Caco-2 (cell line): ENCODE measurements at regions not wholly inside any gene's neighbourhood (a gene's known extent, or its start where the extent isn't known, plus 50 kb on each side); places are given as distances from the start of the nearest gene placed in this dataset.
"Not testable (repeated sequence)": the region's sequence is repeated elsewhere in the genome, so short reads cannot be mapped to it uniquely, and the experiment has no call there.

ENCODE experiments used
- BruUV-seq: library from RNA; stranded (reverse); fragments of 400-500 nt; replicated peaks from 2 replicates; lab custom pipeline; 2021; lab: Mats Ljungman, UMichigan
- CTCF ChIA-PET: fragments of 300-600 bp; sonication (Branson Sonifier 250); formaldehyde crosslinking; loops from one replicate; lab custom pipeline; 2022; ENCODE audit warnings: antibody characterized with exemption; lab: Charles Lee
- POLR2A ChIA-PET: fragments of 300-600 bp; sonication (Branson Sonifier 250); formaldehyde crosslinking; loops from one replicate; lab custom pipeline; 2022; ENCODE audit warnings: antibody characterized with exemption; lab: Charles Lee
- DNase-seq, 2 experiments: peaks; one replicate each; pipeline versions ENCODE4 v3.0.0 to v3.0.0-alpha.2; 2020 to 2022
- H3K27me3 ChIP-seq: replicated peaks from 2 replicates; pipeline ENCODE4 v1.6.0; 2011; ENCODE audit warnings: low read length; ENCODE audit not compliant: control insufficient read depth, insufficient read depth
- H3K36me3 ChIP-seq: 2 replicates; pipeline ENCODE4 v1.5.1; 2011; ENCODE audit warnings: low read length; ENCODE audit not compliant: control insufficient read depth, insufficient read depth
- H3K4me1 ChIP-seq: fragments of 250-450 bp; sonication (Bioruptor Pico); 2 replicates; pipeline ENCODE4 v1.5.1; 2020; ENCODE audit warnings: mild to moderate bottlenecking
- H3K4me3 ChIP-seq: 2 replicates; pipeline ENCODE4 v1.5.1; 2011; ENCODE audit warnings: low read depth, mild to moderate bottlenecking, control low read depth, low read length
- H3K9me3 ChIP-seq: fragments of 250-450 bp; sonication (Bioruptor Pico); 2 replicates; pipeline ENCODE4 v1.5.1; 2020; ENCODE audit warnings: mild to moderate bottlenecking, moderate library complexity
- H3K27ac Mint-ChIP-seq: one replicate; pipeline ENCODE4 v1.8.0; 2022; ENCODE audit warnings: mixed read lengths; ENCODE audit not compliant: unreplicated experiment
- H3K27me3 Mint-ChIP-seq: one replicate; pipeline ENCODE4 v1.8.0; 2022; ENCODE audit warnings: mixed read lengths; ENCODE audit not compliant: insufficient read depth, unreplicated experiment
- H3K36me3 Mint-ChIP-seq: one replicate; pipeline ENCODE4 v1.8.0; 2022; ENCODE audit warnings: mild to moderate bottlenecking, mixed read lengths; ENCODE audit not compliant: insufficient read depth, unreplicated experiment
- H3K4me1 Mint-ChIP-seq: one replicate; pipeline ENCODE4 v1.8.0; 2022; ENCODE audit warnings: low read depth, mixed read lengths; ENCODE audit not compliant: unreplicated experiment
- H3K4me3 Mint-ChIP-seq: one replicate; pipeline ENCODE4 v1.8.0; 2022; ENCODE audit warnings: mild to moderate bottlenecking, moderate library complexity, mixed read lengths; ENCODE audit not compliant: unreplicated experiment
- H3K9me3 Mint-ChIP-seq: one replicate; pipeline ENCODE4 v1.8.0; 2022; ENCODE audit warnings: mixed read lengths; ENCODE audit not compliant: unreplicated experiment
- CTCF ChIP-seq, 2 experiments: fragments of 200-600 bp in 1 of 2; IDR thresholded peaks; 1 replicate in 1 of 2; 2 replicates in 1 of 2; pipeline versions ENCODE4 v1.5.1 to v1.8.0; 2011 to 2022; ENCODE audit warnings: antibody characterized with exemption in 1 of 2, control low read depth in 1 of 2, inconsistent platforms in 1 of 2, low read depth in 1 of 2, low read length in 1 of 2, mild to moderate bottlenecking in 1 of 2, moderate library complexity in 1 of 2; ENCODE audit not compliant: insufficient read depth in 1 of 2, severe bottlenecking in 1 of 2, unreplicated experiment in 1 of 2
- intact Hi-C: fragments of 100-400 bp; cut with micrococcal nuclease; formaldehyde crosslinking; loops from one replicate; pipeline ENCODE4 v1.10.0; 2022; ENCODE audit not compliant: unreplicated experiment

GRCh38 chr2:16750175-16750924 lies 84.7 kb upstream of the CYRIA start:
- no peak for DNase-seq
- no TSS peak for BruUV-seq
- no peak overlapping the region for H3K27ac Mint-ChIP-seq
- peaks cover 22% of the 10 kb centered on the region for H3K27me3 Mint-ChIP-seq
- no peaks in the 10 kb centered on the region for H3K4me1 ChIP-seq
- H3K36me3 ChIP-seq = no peaks in the 10 kb centered on the region
- no peaks in the 10 kb centered on the region for H3K4me1 Mint-ChIP-seq
- H3K27me3 ChIP-seq = no peaks in the 10 kb centered on the region; the same call in 1 of the 2 replicates
- TF ChIP-seq CTCF (IDR thresholded peaks at IDR 0.05; ENCODE audit: insufficient read depth in 1 of 2, low read depth in 1 of 2, low read length in 1 of 2, severe bottlenecking in 1 of 2, unreplicated experiment in 1 of 2) = no peak
- H3K9me3 ChIP-seq = no peaks in the 10 kb centered on the region
- H3K36me3 Mint-ChIP-seq = no peaks in the 10 kb centered on the region
- H3K4me3 ChIP-seq = no peak overlapping the region
- ChIA-PET CTCF (no interaction called here), POLR2A (no interaction called here)
- H3K4me3 Mint-ChIP-seq = no peak overlapping the region
- intact Hi-C loops = loop anchor here (10.0 kb wide), 2 partner anchors 716 to 1116 kb away; no protein-coding TSS in a partner anchor
- no peaks in the 10 kb centered on the region for H3K9me3 Mint-ChIP-seq

GRCh38 chr2:16748511-16749266 lies 83.1 kb upstream of the CYRIA start:
- CTCF ChIA-PET, H3K4me3 Mint-ChIP-seq, H3K27ac Mint-ChIP-seq, DNase-seq, H3K9me3 ChIP-seq, H3K36me3 Mint-ChIP-seq, H3K27me3 ChIP-seq, H3K4me3 ChIP-seq, intact Hi-C loops, H3K36me3 ChIP-seq, H3K9me3 Mint-ChIP-seq, BruUV-seq, H3K4me1 Mint-ChIP-seq, H3K4me1 ChIP-seq, POLR2A ChIA-PET: not testable (repeated sequence)
- H3K27me3 Mint-ChIP-seq = peaks cover 23% of the 10 kb centered on the region

GRCh38 chr2:16747689-16748088 lies 82.1 kb upstream of the CYRIA start:
- ChIA-PET POLR2A (no interaction called here), CTCF (no interaction called here)
- no peak for TF ChIP-seq CTCF (IDR thresholded peaks at IDR 0.05; ENCODE audit: insufficient read depth in 1 of 2, low read depth in 1 of 2, low read length in 1 of 2, severe bottlenecking in 1 of 2, unreplicated experiment in 1 of 2)
- no peak overlapping the region for H3K4me3 ChIP-seq
- no peaks in the 10 kb centered on the region for H3K9me3 ChIP-seq
- H3K27ac Mint-ChIP-seq = no peak overlapping the region
- H3K9me3 Mint-ChIP-seq = no peaks in the 10 kb centered on the region
- no peaks in the 10 kb centered on the region; the same call in 1 of the 2 replicates for H3K27me3 ChIP-seq
- no peaks in the 10 kb centered on the region for H3K4me1 Mint-ChIP-seq
- H3K4me1 ChIP-seq = no peaks in the 10 kb centered on the region
- BruUV-seq = no TSS peak
- H3K36me3 ChIP-seq = no peaks in the 10 kb centered on the region
- peaks cover 21% of the 10 kb centered on the region for H3K27me3 Mint-ChIP-seq
- DNase-seq = no peak
- no peaks in the 10 kb centered on the region for H3K36me3 Mint-ChIP-seq
- intact Hi-C loops = no loop called here
- no peak overlapping the region for H3K4me3 Mint-ChIP-seq
